ENCODE measurements at regions not wholly inside any gene's neighbourhood (a gene's known extent, or its start where the extent isn't known, plus 50 kb on each side); places are given as distances from the start of the nearest gene placed in this dataset.

DNA sequence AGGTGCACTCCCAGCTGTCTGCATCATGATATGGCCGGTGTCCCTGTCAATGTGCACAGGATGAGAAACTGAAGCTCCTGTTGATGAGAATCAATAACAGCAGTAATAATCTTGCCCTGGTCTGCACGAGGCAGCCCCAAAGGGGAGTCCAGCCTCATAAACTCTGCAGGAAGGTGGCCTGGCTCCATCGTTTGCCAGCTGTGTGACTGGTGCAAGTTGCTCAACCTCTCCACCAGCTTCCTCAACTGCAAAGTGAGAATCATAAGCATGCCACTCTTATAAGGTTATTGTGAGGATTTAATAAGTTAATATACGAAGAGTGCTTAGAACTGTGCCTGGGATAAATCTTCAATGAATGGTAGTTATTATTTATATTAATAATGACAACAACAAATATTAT, 203.4 kb upstream of the HES1 start:
- WGBS, 2 experiments (ENCODE audit: insufficient coverage in 2 of 2): 88 to 90% methylated on average over 2 to 3 of the region's 4 CpGs
- no peak overlapping the region for H3K4me3 ChIP-seq (ENCODE audit: extremely low read depth, insufficient read depth, low read length, poor library complexity, severe bottlenecking)
- no peak overlapping the region for H3K27ac ChIP-seq (ENCODE audit: low read depth, low read length, severe bottlenecking)
- H3K4me1 ChIP-seq (ENCODE audit: control insufficient read depth, insufficient read depth, low read length, poor library complexity, severe bottlenecking): peaks cover 10% of the 10 kb centered on the region
- H3K36me3 ChIP-seq (ENCODE audit: control insufficient read depth, insufficient read depth, low read length): no peaks in the 10 kb centered on the region
- H3K9me3 ChIP-seq (ENCODE audit: control insufficient read depth, low read length): peaks cover 3% of the 10 kb centered on the region

DNA sequence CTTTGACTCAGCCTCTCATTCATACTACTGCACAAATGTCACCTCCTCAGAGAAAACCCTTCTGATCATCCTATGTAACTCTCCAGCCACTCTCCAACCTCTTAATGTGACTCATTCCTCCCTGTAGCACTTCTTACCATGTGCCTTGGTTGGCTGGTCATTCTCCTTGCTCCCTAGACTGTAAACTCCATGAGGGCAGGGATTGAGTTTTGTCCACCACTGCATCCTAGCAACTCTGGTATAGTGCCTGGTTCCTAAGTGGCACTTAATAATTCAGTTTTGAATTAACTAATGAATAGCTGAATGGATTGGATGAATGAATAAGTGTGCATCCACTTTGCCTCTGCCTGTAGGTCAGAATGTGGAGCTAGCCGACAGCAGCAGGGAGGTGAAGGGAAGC, 202.5 kb upstream of the HES1 start:
- peaks cover 3% of the 10 kb centered on the region for H3K9me3 ChIP-seq (ENCODE audit: control insufficient read depth, low read length)
- H3K4me1 ChIP-seq (ENCODE audit: control insufficient read depth, insufficient read depth, low read length, poor library complexity, severe bottlenecking): peaks cover 7% of the 10 kb centered on the region
- WGBS, 2 experiments (ENCODE audit: insufficient coverage in 2 of 2): 100% methylated on average over 1 of the region's 1 CpG
- H3K36me3 ChIP-seq (ENCODE audit: control insufficient read depth, insufficient read depth, low read length): no peaks in the 10 kb centered on the region
- H3K27ac ChIP-seq (ENCODE audit: low read depth, low read length, severe bottlenecking): no peak overlapping the region
- H3K4me3 ChIP-seq (ENCODE audit: extremely low read depth, insufficient read depth, low read length, poor library complexity, severe bottlenecking): no peak overlapping the region

DNA sequence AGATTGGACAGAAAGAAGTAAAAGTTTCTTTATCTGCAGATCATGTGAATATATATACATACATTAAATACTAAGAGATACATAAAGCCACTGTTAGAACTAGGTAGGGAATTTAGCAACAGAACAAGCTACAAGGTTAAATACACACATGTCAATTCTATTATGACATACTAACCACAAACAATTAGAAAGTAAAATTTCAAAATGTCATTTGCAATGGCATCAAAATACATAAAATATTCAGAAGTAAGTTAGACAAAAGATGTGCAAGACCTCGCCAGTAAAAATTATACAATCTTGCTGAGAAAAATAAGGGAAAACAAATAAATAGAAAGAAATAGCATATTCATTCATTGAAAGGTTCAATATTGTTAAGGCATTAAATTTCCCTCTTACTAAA, 200.0 kb upstream of the HES1 start:
- Histone ChIP-seq H3K36me3 (ENCODE audit: control insufficient read depth, insufficient read depth, low read length) (no peaks in the 10 kb centered on the region), H3K27ac (ENCODE audit: low read depth, low read length, severe bottlenecking) (no peak overlapping the region), H3K4me3 (ENCODE audit: extremely low read depth, insufficient read depth, low read length, poor library complexity, severe bottlenecking) (no peak overlapping the region), H3K9me3 (ENCODE audit: control insufficient read depth, low read length) (peaks cover 3% of the 10 kb centered on the region), H3K4me1 (ENCODE audit: control insufficient read depth, insufficient read depth, low read length, poor library complexity, severe bottlenecking) (no peaks in the 10 kb centered on the region)
- no CpG with 5 or more reads among the region's 1 CpG for WGBS, 2 experiments (ENCODE audit: insufficient coverage in 2 of 2)

DNA sequence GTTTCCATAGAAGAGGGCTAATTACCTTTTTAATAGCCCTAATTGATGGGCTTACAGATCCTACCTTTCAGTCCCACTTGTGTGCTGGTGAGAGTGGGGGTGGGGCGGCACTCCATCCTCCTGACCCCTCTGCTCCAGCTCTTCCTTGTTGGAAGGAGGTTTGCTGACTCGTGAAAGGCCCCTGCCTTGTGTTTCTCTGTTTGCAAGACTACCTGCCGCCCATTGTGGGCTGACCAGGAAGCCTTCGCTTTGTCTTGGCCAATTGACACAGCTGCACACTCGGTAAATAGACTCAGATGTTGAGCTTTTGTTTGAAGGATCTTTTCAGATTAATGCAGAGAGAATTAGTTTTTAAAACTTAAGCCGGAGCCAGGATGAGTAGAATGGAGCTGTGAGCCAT, 197.3 kb upstream of the HES1 start:
- no peaks in the 10 kb centered on the region for H3K36me3 ChIP-seq (ENCODE audit: control insufficient read depth, insufficient read depth, low read length)
- no peak overlapping the region for H3K27ac ChIP-seq (ENCODE audit: low read depth, low read length, severe bottlenecking)
- WGBS, 2 experiments (ENCODE audit: insufficient coverage in 2 of 2): 60 to 61% methylated on average over 2 to 5 of the region's 6 CpGs
- no peak overlapping the region for H3K4me3 ChIP-seq (ENCODE audit: extremely low read depth, insufficient read depth, low read length, poor library complexity, severe bottlenecking)
- H3K4me1 ChIP-seq (ENCODE audit: control insufficient read depth, insufficient read depth, low read length, poor library complexity, severe bottlenecking): peaks cover 11% of the 10 kb centered on the region
- peaks cover 3% of the 10 kb centered on the region for H3K9me3 ChIP-seq (ENCODE audit: control insufficient read depth, low read length)

GRCh38 chr3:193939527-193939926, 196.4 kb upstream of the HES1 start:
- peaks cover 19% of the 10 kb centered on the region for H3K4me1 ChIP-seq (ENCODE audit: control insufficient read depth, insufficient read depth, low read length, poor library complexity, severe bottlenecking)
- H3K36me3 ChIP-seq (ENCODE audit: control insufficient read depth, insufficient read depth, low read length): no peaks in the 10 kb centered on the region
- H3K9me3 ChIP-seq (ENCODE audit: control insufficient read depth, low read length): no peaks in the 10 kb centered on the region
- H3K4me3 ChIP-seq (ENCODE audit: extremely low read depth, insufficient read depth, low read length, poor library complexity, severe bottlenecking): no peak overlapping the region
- WGBS, 2 experiments (ENCODE audit: insufficient coverage in 2 of 2): 100% methylated on average over 2 of the region's 4 CpGs
- no peak overlapping the region for H3K27ac ChIP-seq (ENCODE audit: low read depth, low read length, severe bottlenecking)

DNA sequence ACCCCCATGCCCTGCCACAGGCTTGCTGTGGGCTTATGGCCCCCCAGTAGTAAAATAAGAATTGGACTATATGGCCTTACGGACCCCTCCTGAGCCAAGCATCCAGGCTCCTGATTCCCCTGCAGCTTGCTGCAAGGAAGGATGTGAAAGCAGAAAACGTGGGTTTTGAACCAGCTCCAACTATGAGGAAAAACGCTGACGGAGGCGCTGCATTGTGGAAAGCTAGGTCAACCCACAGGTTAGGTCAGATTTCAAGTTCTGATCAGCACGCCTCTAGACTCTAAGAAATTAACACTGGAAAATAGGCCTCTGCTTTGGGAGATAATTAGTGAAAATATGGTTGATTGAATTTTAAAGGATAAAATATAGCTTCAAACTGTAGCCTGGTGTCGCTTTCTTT, 195.4 kb upstream of the HES1 start:
- H3K36me3 ChIP-seq (ENCODE audit: control insufficient read depth, insufficient read depth, low read length): no peaks in the 10 kb centered on the region
- WGBS, 2 experiments (ENCODE audit: insufficient coverage in 2 of 2): 89 to 98% methylated on average over 5 to 6 of the region's 7 CpGs
- H3K9me3 ChIP-seq (ENCODE audit: control insufficient read depth, low read length): no peaks in the 10 kb centered on the region
- no peak overlapping the region for H3K27ac ChIP-seq (ENCODE audit: low read depth, low read length, severe bottlenecking)
- peaks cover 19% of the 10 kb centered on the region for H3K4me1 ChIP-seq (ENCODE audit: control insufficient read depth, insufficient read depth, low read length, poor library complexity, severe bottlenecking)
- H3K4me3 ChIP-seq (ENCODE audit: extremely low read depth, insufficient read depth, low read length, poor library complexity, severe bottlenecking): no peak overlapping the region

GRCh38 chr3:193941486-193941885, 194.5 kb upstream of the HES1 start:
- H3K27ac ChIP-seq (ENCODE audit: low read depth, low read length, severe bottlenecking): no peak overlapping the region
- peaks cover 19% of the 10 kb centered on the region for H3K4me1 ChIP-seq (ENCODE audit: control insufficient read depth, insufficient read depth, low read length, poor library complexity, severe bottlenecking)
- H3K9me3 ChIP-seq (ENCODE audit: control insufficient read depth, low read length): no peaks in the 10 kb centered on the region
- H3K36me3 ChIP-seq (ENCODE audit: control insufficient read depth, insufficient read depth, low read length): no peaks in the 10 kb centered on the region
- no peak overlapping the region for H3K4me3 ChIP-seq (ENCODE audit: extremely low read depth, insufficient read depth, low read length, poor library complexity, severe bottlenecking)
- WGBS, 2 experiments (ENCODE audit: insufficient coverage in 2 of 2): 84 to 95% methylated on average over 9 to 10 of the region's 10 CpGs

GRCh38 chr3:193942516-193943055, 193.4 kb upstream of the HES1 start:
- peaks cover 26% of the 10 kb centered on the region for H3K4me1 ChIP-seq (ENCODE audit: control insufficient read depth, insufficient read depth, low read length, poor library complexity, severe bottlenecking)
- no peak overlapping the region for H3K4me3 ChIP-seq (ENCODE audit: extremely low read depth, insufficient read depth, low read length, poor library complexity, severe bottlenecking)
- H3K27ac ChIP-seq (ENCODE audit: low read depth, low read length, severe bottlenecking): no peak overlapping the region
- H3K36me3 ChIP-seq (ENCODE audit: control insufficient read depth, insufficient read depth, low read length): no peaks in the 10 kb centered on the region
- no peaks in the 10 kb centered on the region for H3K9me3 ChIP-seq (ENCODE audit: control insufficient read depth, low read length)
- WGBS, 2 experiments (ENCODE audit: insufficient coverage in 2 of 2): 77 to 81% methylated on average over 7 to 8 of the region's 9 CpGs

GRCh38 chr3:193943200-193943599, 192.7 kb upstream of the HES1 start:
- 47 to 52% methylated on average over 10 of the region's 13 CpGs for WGBS, 2 experiments (ENCODE audit: insufficient coverage in 2 of 2)
- H3K27ac ChIP-seq (ENCODE audit: low read depth, low read length, severe bottlenecking): no peak overlapping the region
- peaks cover 27% of the 10 kb centered on the region for H3K4me1 ChIP-seq (ENCODE audit: control insufficient read depth, insufficient read depth, low read length, poor library complexity, severe bottlenecking)
- no peaks in the 10 kb centered on the region for H3K36me3 ChIP-seq (ENCODE audit: control insufficient read depth, insufficient read depth, low read length)
- no peaks in the 10 kb centered on the region for H3K9me3 ChIP-seq (ENCODE audit: control insufficient read depth, low read length)
- no peak overlapping the region for H3K4me3 ChIP-seq (ENCODE audit: extremely low read depth, insufficient read depth, low read length, poor library complexity, severe bottlenecking)

DNA sequence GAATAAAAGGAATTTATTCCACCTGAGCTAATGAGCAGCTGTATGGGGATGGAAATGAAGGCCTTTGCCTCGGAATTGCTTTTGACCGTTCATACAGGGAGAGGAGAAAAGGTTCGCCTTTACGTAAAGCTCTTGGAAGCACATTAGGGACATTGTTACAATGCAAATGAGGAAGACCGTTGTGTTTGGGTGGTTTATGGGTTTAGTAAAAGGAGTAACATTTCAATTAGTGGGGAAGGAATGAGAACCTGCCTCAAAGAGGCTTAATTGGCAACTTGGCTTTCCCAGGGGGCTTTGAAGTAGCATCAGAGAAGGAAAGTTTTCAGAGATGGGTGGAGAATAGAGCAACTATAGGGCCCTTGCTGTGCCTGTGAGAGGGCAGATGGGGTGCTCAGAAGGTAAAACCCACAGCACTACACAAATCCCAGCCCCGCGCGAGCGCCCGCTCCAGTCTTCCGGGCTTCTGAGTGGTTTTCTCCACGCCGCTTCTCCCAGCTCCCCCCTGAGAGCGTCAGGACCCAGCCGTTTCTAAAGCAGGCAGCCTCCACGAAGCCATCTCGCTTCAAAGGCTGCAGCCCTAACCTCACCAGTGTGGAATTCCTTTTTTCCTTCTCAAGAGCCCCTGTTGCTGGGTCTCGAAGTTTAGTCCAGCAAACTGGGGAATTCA, 192.0 kb upstream of the HES1 start:
- Histone ChIP-seq H3K4me3 (ENCODE audit: extremely low read depth, insufficient read depth, low read length, poor library complexity, severe bottlenecking) (no peak overlapping the region), H3K9me3 (ENCODE audit: control insufficient read depth, low read length) (no peaks in the 10 kb centered on the region), H3K4me1 (ENCODE audit: control insufficient read depth, insufficient read depth, low read length, poor library complexity, severe bottlenecking) (peaks cover 27% of the 10 kb centered on the region), H3K36me3 (ENCODE audit: control insufficient read depth, insufficient read depth, low read length) (no peaks in the 10 kb centered on the region), H3K27ac (ENCODE audit: low read depth, low read length, severe bottlenecking) (no peak overlapping the region)
- 42 to 54% methylated on average over 13 to 15 of the region's 18 CpGs for WGBS, 2 experiments (ENCODE audit: insufficient coverage in 2 of 2)

DNA sequence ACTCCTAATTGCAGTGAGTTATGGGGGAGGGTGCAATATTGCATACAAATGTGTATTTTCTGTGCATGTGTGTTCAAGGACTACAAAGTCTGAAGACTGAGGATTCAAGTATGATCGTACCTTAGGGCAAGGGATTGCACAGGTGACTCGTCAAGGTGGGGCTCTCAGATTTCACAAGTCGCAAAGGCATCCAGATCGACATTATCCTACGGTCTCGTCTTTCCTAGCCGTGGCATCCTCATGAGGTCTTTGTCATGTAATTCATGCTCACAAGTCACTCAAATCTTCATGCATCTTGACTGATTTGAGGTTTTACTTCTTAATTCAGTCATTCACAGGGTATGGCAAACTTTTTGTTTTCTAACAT, 191.4 kb upstream of the HES1 start:
- no peaks in the 10 kb centered on the region for H3K9me3 ChIP-seq (ENCODE audit: control insufficient read depth, low read length)
- WGBS, 2 experiments (ENCODE audit: insufficient coverage in 2 of 2): 46 to 50% methylated on average over 7 of the region's 7 CpGs
- no peak overlapping the region for H3K27ac ChIP-seq (ENCODE audit: low read depth, low read length, severe bottlenecking)
- H3K4me1 ChIP-seq (ENCODE audit: control insufficient read depth, insufficient read depth, low read length, poor library complexity, severe bottlenecking): peaks cover 27% of the 10 kb centered on the region
- H3K4me3 ChIP-seq (ENCODE audit: extremely low read depth, insufficient read depth, low read length, poor library complexity, severe bottlenecking): no peak overlapping the region
- H3K36me3 ChIP-seq (ENCODE audit: control insufficient read depth, insufficient read depth, low read length): no peaks in the 10 kb centered on the region

Data from mesodermal cell (in vitro differentiated cells).